ENCODE measurements at regions not wholly inside any gene's neighbourhood (a gene's known extent, or its start where the extent isn't known, plus 50 kb on each side); places are given as distances from the start of the nearest gene placed in this dataset.

GRCh38 chr20:40579701-40580100 is 109.3 kb downstream of the MAFB start:
- no peak for TF ChIP-seq CTCF (IDR thresholded peaks at IDR 0.05; ENCODE audit: partially characterized antibody, unreplicated experiment)
- Mint-ChIP-seq H3K4me1 (ENCODE audit: low read depth, unreplicated experiment) (no peaks in the 10 kb centered on the region), H3K27me3 (ENCODE audit: unreplicated experiment) (no peaks in the 10 kb centered on the region), H3K27ac (ENCODE audit: unreplicated experiment) (no peak overlapping the region), H3K4me3 (ENCODE audit: unreplicated experiment) (no peak overlapping the region), H3K9me3 (ENCODE audit: unreplicated experiment) (peaks cover 1% of the 10 kb centered on the region), H3K36me3 (ENCODE audit: unreplicated experiment) (no peaks in the 10 kb centered on the region)
- no peak for DNase-seq

GRCh38 chr20:40578961-40579360 is 110.1 kb downstream of the MAFB start:
- Mint-ChIP-seq H3K4me3 (ENCODE audit: unreplicated experiment) (no peak overlapping the region), H3K36me3 (ENCODE audit: unreplicated experiment) (no peaks in the 10 kb centered on the region), H3K27me3 (ENCODE audit: unreplicated experiment) (no peaks in the 10 kb centered on the region), H3K9me3 (ENCODE audit: unreplicated experiment) (no peaks in the 10 kb centered on the region), H3K27ac (ENCODE audit: unreplicated experiment) (no peak overlapping the region), H3K4me1 (ENCODE audit: low read depth, unreplicated experiment) (no peaks in the 10 kb centered on the region)
- no peak for TF ChIP-seq CTCF (IDR thresholded peaks at IDR 0.05; ENCODE audit: partially characterized antibody, unreplicated experiment)
- DNase-seq, result no peak

- no peaks in the 10 kb centered on the region for H3K9me3 Mint-ChIP-seq (ENCODE audit: unreplicated experiment)
- H3K4me1 Mint-ChIP-seq (ENCODE audit: low read depth, unreplicated experiment), result no peaks in the 10 kb centered on the region
- no peak overlapping the region for H3K4me3 Mint-ChIP-seq (ENCODE audit: unreplicated experiment)
- no peaks in the 10 kb centered on the region for H3K36me3 Mint-ChIP-seq (ENCODE audit: unreplicated experiment)
- no peak for TF ChIP-seq CTCF (IDR thresholded peaks at IDR 0.05; ENCODE audit: partially characterized antibody, unreplicated experiment)
- no peaks in the 10 kb centered on the region for H3K27me3 Mint-ChIP-seq (ENCODE audit: unreplicated experiment)
- H3K27ac Mint-ChIP-seq (ENCODE audit: unreplicated experiment), result no peak overlapping the region
- no peak for DNase-seq
Measured at GRCh38 chr20:40575851-40576250, 113.2 kb downstream of the MAFB start.

- DNase-seq, result no peak
- Mint-ChIP-seq H3K4me3 (ENCODE audit: unreplicated experiment) (no peak overlapping the region), H3K27me3 (ENCODE audit: unreplicated experiment) (no peaks in the 10 kb centered on the region), H3K4me1 (ENCODE audit: low read depth, unreplicated experiment) (no peaks in the 10 kb centered on the region), H3K9me3 (ENCODE audit: unreplicated experiment) (no peaks in the 10 kb centered on the region), H3K36me3 (ENCODE audit: unreplicated experiment) (no peaks in the 10 kb centered on the region), H3K27ac (ENCODE audit: unreplicated experiment) (no peak overlapping the region)
- no peak for TF ChIP-seq CTCF (IDR thresholded peaks at IDR 0.05; ENCODE audit: partially characterized antibody, unreplicated experiment)
Measured at GRCh38 chr20:40572251-40572650, 116.8 kb downstream of the MAFB start.

GRCh38 chr20:40571639-40572038 is 117.4 kb downstream of the MAFB start:
- Mint-ChIP-seq H3K36me3 (ENCODE audit: unreplicated experiment) (no peaks in the 10 kb centered on the region), H3K27ac (ENCODE audit: unreplicated experiment) (no peak overlapping the region), H3K9me3 (ENCODE audit: unreplicated experiment) (no peaks in the 10 kb centered on the region), H3K27me3 (ENCODE audit: unreplicated experiment) (no peaks in the 10 kb centered on the region), H3K4me3 (ENCODE audit: unreplicated experiment) (no peak overlapping the region), H3K4me1 (ENCODE audit: low read depth, unreplicated experiment) (no peaks in the 10 kb centered on the region)
- DNase-seq, result no peak
- TF ChIP-seq CTCF (IDR thresholded peaks at IDR 0.05; ENCODE audit: partially characterized antibody, unreplicated experiment), result no peak

Measured in glutamatergic neuron (in vitro differentiated cells).